ENCODE measurements at regions not wholly inside any gene's neighbourhood (a gene's known extent, or its start where the extent isn't known, plus 50 kb on each side); places are given as distances from the start of the nearest gene placed in this dataset.

- intact Hi-C loops (cut with micrococcal nuclease), result no loop called here
- Mint-ChIP-seq H3K9me3 (no peaks in the 10 kb centered on the region), H3K4me3 (no peak overlapping the region), H3K36me3 (ENCODE audit: low read depth) (no peaks in the 10 kb centered on the region), H3K27ac (no peak overlapping the region), H3K27me3 (peaks cover 8% of the 10 kb centered on the region), H3K4me1 (no peaks in the 10 kb centered on the region)
- TF ChIP-seq CTCF (IDR thresholded peaks at IDR 0.05), result no peak
- ChIA-PET CTCF (no interaction called here), POLR2A (no interaction called here)
- DNase-seq (no peak), ATAC-seq (ENCODE audit: low read depth) (no peak)
Measured at GRCh38 chr13:39988351-39988750, 332.9 kb downstream of the COG6 start.

DNA sequence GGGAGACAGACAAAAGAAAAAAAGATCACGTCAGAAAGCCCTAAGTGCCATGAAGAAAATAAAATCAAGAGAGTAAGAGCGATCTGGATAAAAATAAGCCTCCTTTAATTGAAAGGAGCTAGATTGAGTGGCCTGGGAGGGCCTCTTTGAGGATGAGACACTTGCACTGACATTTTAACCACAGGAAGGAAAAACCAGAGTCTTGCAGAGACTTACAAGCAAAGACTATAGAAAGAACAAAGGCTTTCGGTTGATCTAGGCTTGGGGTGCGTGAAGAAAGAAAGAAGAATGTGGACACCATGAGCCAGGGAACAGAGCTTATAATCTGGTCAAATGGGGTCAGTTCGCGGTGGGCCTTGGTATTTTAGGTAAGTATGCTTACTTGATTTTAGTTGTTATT lies 342.7 kb downstream of the COG6 start:
- no peaks in the 10 kb centered on the region for H3K27me3 Mint-ChIP-seq
- ATAC-seq (ENCODE audit: low read depth) (no peak), DNase-seq (no peak)
- intact Hi-C loops (cut with micrococcal nuclease), result no loop called here
- H3K4me3 Mint-ChIP-seq, result no peak overlapping the region
- no peaks in the 10 kb centered on the region for H3K4me1 Mint-ChIP-seq
- ChIA-PET CTCF (no interaction called here), POLR2A (no interaction called here)
- no peak overlapping the region for H3K27ac Mint-ChIP-seq
- no peaks in the 10 kb centered on the region for H3K36me3 Mint-ChIP-seq (ENCODE audit: low read depth)
- TF ChIP-seq CTCF (IDR thresholded peaks at IDR 0.05), result no peak
- no peaks in the 10 kb centered on the region for H3K9me3 Mint-ChIP-seq

DNA sequence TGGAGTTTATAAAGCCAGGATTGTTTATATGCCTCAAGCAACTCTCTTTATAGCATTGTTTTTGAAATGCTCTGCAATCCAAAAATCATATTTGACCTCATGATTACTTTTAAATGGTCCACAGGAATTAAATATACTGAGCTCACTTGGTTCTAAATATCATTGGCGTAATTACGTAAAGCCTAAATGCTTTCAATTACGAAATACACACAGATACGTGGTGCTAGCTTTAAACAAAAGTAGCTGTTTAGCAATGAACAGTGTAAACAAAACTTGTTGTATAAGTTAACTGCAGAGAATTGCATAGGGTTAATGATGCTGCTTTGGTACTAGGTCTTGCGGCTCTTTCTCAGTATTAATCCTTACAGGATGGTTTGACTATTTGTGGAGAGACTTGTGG lies 346.6 kb downstream of the COG6 start:
- H3K4me3 Mint-ChIP-seq, result no peak overlapping the region
- CTCF ChIA-PET, result no interaction called here
- ATAC-seq (ENCODE audit: low read depth) (no peak), DNase-seq (no peak)
- no peaks in the 10 kb centered on the region for H3K27me3 Mint-ChIP-seq
- no peaks in the 10 kb centered on the region for H3K4me1 Mint-ChIP-seq
- TF ChIP-seq CTCF (IDR thresholded peaks at IDR 0.05), result no peak
- H3K9me3 Mint-ChIP-seq, result no peaks in the 10 kb centered on the region
- H3K36me3 Mint-ChIP-seq (ENCODE audit: low read depth), result no peaks in the 10 kb centered on the region
- no peak overlapping the region for H3K27ac Mint-ChIP-seq
- POLR2A ChIA-PET, result no interaction called here
- intact Hi-C loops (cut with micrococcal nuclease), result no loop called here

GRCh38 chr13:40013554-40013953 lies 358.1 kb downstream of the COG6 start:
- H3K4me1 Mint-ChIP-seq, result no peaks in the 10 kb centered on the region
- ChIA-PET POLR2A (no interaction called here), CTCF (no interaction called here)
- no peaks in the 10 kb centered on the region for H3K9me3 Mint-ChIP-seq
- no peak for TF ChIP-seq CTCF (IDR thresholded peaks at IDR 0.05)
- no peak for DNase-seq
- H3K36me3 Mint-ChIP-seq (ENCODE audit: low read depth), result no peaks in the 10 kb centered on the region
- intact Hi-C loops (cut with micrococcal nuclease), result no loop called here
- peaks cover 4% of the 10 kb centered on the region for H3K27me3 Mint-ChIP-seq
- ATAC-seq (ENCODE audit: low read depth), result no peak
- no peak overlapping the region for H3K27ac Mint-ChIP-seq
- H3K4me3 Mint-ChIP-seq, result no peak overlapping the region

- TF ChIP-seq CTCF (IDR thresholded peaks at IDR 0.05), result no peak
- Mint-ChIP-seq H3K4me3 (no peak overlapping the region), H3K27ac (no peak overlapping the region), H3K27me3 (peaks cover 4% of the 10 kb centered on the region), H3K4me1 (no peaks in the 10 kb centered on the region), H3K36me3 (ENCODE audit: low read depth) (no peaks in the 10 kb centered on the region), H3K9me3 (no peaks in the 10 kb centered on the region)
- ATAC-seq (ENCODE audit: low read depth) (no peak), DNase-seq (no peak)
- intact Hi-C loops (cut with micrococcal nuclease), result no loop called here
- POLR2A ChIA-PET, result no interaction called here
- CTCF ChIA-PET, result no interaction called here
Measured at GRCh38 chr13:40016953-40017660, 361.6 kb downstream of the COG6 start.
